ENCODE measurements at regions not wholly inside any gene's neighbourhood (a gene's known extent, or its start where the extent isn't known, plus 50 kb on each side); places are given as distances from the start of the nearest gene placed in this dataset.

- in situ Hi-C loops (cut with MboI; ENCODE audit: low sequenced_read_pairs in 4 of 4): no loop called here
- no peak for TF ChIP-seq CTCF (IDR thresholded peaks at IDR 0.05 in 4 of 5, conservative IDR thresholded peaks at IDR 0.05 in 1 of 5)
- no peak for TF ChIP-seq POLR2A (IDR thresholded peaks at IDR 0.05)
- no peak for DNase-seq
- Histone ChIP-seq H3K4me3 (no peak overlapping the region), H3K27ac (no peak overlapping the region), H3K4me1 (peaks cover 0 to 4% of the 10 kb centered on the region in 2 donors), H3K9me3 (no peaks in the 10 kb centered on the region), H3K27me3 (peaks cover 0 to 2% (median 0%) of the 10 kb centered on the region in 3 donors), H3K36me3 (no peaks in the 10 kb centered on the region)
- intact Hi-C loops (cut with DNase I; ENCODE audit: low total_unique reads): no loop called here
- ATAC-seq: no peak
These were observed 178.6 kb downstream of the NRP2 start for GRCh38 chr2:205860885-205861284.

GRCh38 chr2:205860181-205860580, 177.9 kb downstream of the NRP2 start:
- intact Hi-C loops (cut with DNase I; ENCODE audit: low total_unique reads): no loop called here
- in situ Hi-C loops (cut with MboI; ENCODE audit: low sequenced_read_pairs in 4 of 4): no loop called here

GRCh38 chr2:205858881-205859441, 176.7 kb downstream of the NRP2 start:
- ATAC-seq: peak in 1 of 2 donors; percentile 16
- Histone ChIP-seq H3K36me3 (no peaks in the 10 kb centered on the region), H3K27me3 (peaks cover 0 to 2% (median 0%) of the 10 kb centered on the region in 3 donors), H3K4me3 (no peak overlapping the region), H3K9me3 (no peaks in the 10 kb centered on the region), H3K4me1 (peaks cover 0 to 4% of the 10 kb centered on the region in 2 donors), H3K27ac (no peak overlapping the region)
- intact Hi-C loops (cut with DNase I; ENCODE audit: low total_unique reads) (no loop called here), in situ Hi-C loops (cut with MboI; ENCODE audit: low sequenced_read_pairs in 4 of 4) (no loop called here)
- DNase-seq: no peak
- TF ChIP-seq CTCF (IDR thresholded peaks at IDR 0.05 in 4 of 5, conservative IDR thresholded peaks at IDR 0.05 in 1 of 5) (no peak), POLR2A (IDR thresholded peaks at IDR 0.05) (no peak)

More at GRCh38 chr2:205860181-205860580, 177.9 kb downstream of the NRP2 start:
- Histone ChIP-seq H3K27me3 (peaks cover 0 to 2% (median 0%) of the 10 kb centered on the region in 3 donors), H3K4me3 (no peak overlapping the region), H3K9me3 (no peaks in the 10 kb centered on the region), H3K27ac (no peak overlapping the region), H3K36me3 (no peaks in the 10 kb centered on the region), H3K4me1 (peaks cover 0 to 4% of the 10 kb centered on the region in 2 donors)
- DNase-seq (no peak), ATAC-seq (no peak)
- TF ChIP-seq CTCF (IDR thresholded peaks at IDR 0.05 in 4 of 5, conservative IDR thresholded peaks at IDR 0.05 in 1 of 5) (no peak), POLR2A (IDR thresholded peaks at IDR 0.05) (no peak)

- no peak for ATAC-seq
- Histone ChIP-seq H3K4me1 (peaks cover 0 to 4% of the 10 kb centered on the region in 2 donors), H3K27me3 (peaks cover 0 to 2% (median 0%) of the 10 kb centered on the region in 3 donors), H3K4me3 (no peak overlapping the region), H3K27ac (no peak overlapping the region), H3K36me3 (no peaks in the 10 kb centered on the region), H3K9me3 (no peaks in the 10 kb centered on the region)
- in situ Hi-C loops (cut with MboI; ENCODE audit: low sequenced_read_pairs in 4 of 4): no loop called here
- intact Hi-C loops (cut with DNase I; ENCODE audit: low total_unique reads): no loop called here
- no peak for TF ChIP-seq CTCF (IDR thresholded peaks at IDR 0.05 in 4 of 5, conservative IDR thresholded peaks at IDR 0.05 in 1 of 5)
- TF ChIP-seq POLR2A (IDR thresholded peaks at IDR 0.05): no peak
- no peak for DNase-seq
These were observed 176.0 kb downstream of the NRP2 start for GRCh38 chr2:205858275-205858674.

All from gastrocnemius medialis (tissue), 4 donors.